Keratinocyte (primary cell): ENCODE measurements at regions not wholly inside any gene's neighbourhood (a gene's known extent, or its start where the extent isn't known, plus 50 kb on each side); places are given as distances from the start of the nearest gene placed in this dataset.

Experiments used
- DNase-seq: peaks from one replicate; pipeline ENCODE4 v3.0.0-alpha.2; 2011; ENCODE audit warnings: low read depth, missing footprints, low spot score
- FAIRE-seq: peaks from 2 replicates; lab custom pipeline; 2011; peaks lifted over from hg19 to GRCh38; lab: Jason Lieb, UNC
- H2AFZ ChIP-seq: 2 replicates; pipeline ENCODE4 v1.6.0; 2012; ENCODE audit warnings: low read length, control low read depth, inconsistent platforms; ENCODE audit not compliant: control insufficient read depth
- H3K27ac ChIP-seq: 2 replicates; pipeline ENCODE4 v1.5.1; 2011; ENCODE audit warnings: low read length; ENCODE audit not compliant: control insufficient read depth, insufficient read depth
- H3K27me3 ChIP-seq: 3 replicates; pipeline ENCODE4 v1.6.0; 2011; ENCODE audit warnings: low read length; ENCODE audit not compliant: control insufficient read depth, insufficient read depth; ENCODE audit errors: extremely low read depth
- H3K36me3 ChIP-seq, 2 experiments: 2 replicates in 1 of 2; 3 replicates in 1 of 2; pipeline ENCODE4 v1.5.1; 2011; ENCODE audit warnings: low read length in 2 of 2, mild to moderate bottlenecking in 1 of 2; ENCODE audit not compliant: control insufficient read depth in 2 of 2, insufficient read depth in 2 of 2; ENCODE audit errors: extremely low read depth in 1 of 2
- H3K4me1 ChIP-seq: 3 replicates; pipeline ENCODE4 v1.5.1; 2011; ENCODE audit warnings: low read length; ENCODE audit not compliant: control insufficient read depth, insufficient read depth; ENCODE audit errors: extremely low read depth
- H3K4me2 ChIP-seq: 3 replicates; pipeline ENCODE4 v1.6.0; 2011; ENCODE audit warnings: low read depth, low read length; ENCODE audit not compliant: control insufficient read depth, insufficient read depth; ENCODE audit errors: extremely low read depth
- H3K4me3 ChIP-seq, 3 experiments: fragments of 200-600 bp in 1 of 3; sonication (generic) in 1 of 3; 2 replicates in 2 of 3; 3 replicates in 1 of 3; pipeline ENCODE4 v1.5.1; 2011 to 2016; ENCODE audit warnings: low read length in 3 of 3, mild to moderate bottlenecking in 3 of 3, control low read depth in 2 of 3, inconsistent platforms in 1 of 3, low read depth in 1 of 3, mixed read lengths in 1 of 3, mixed run types in 1 of 3, moderate library complexity in 1 of 3; ENCODE audit not compliant: control insufficient read depth in 2 of 3, insufficient read depth in 2 of 3; ENCODE audit errors: extremely low read depth in 1 of 3
- H3K79me2 ChIP-seq: 2 replicates; pipeline ENCODE4 v1.6.0; 2012; ENCODE audit warnings: low read length; ENCODE audit not compliant: control insufficient read depth, insufficient read depth
- H3K9ac ChIP-seq: 3 replicates; pipeline ENCODE4 v1.6.0; 2011; ENCODE audit warnings: low read length; ENCODE audit not compliant: control insufficient read depth, insufficient read depth; ENCODE audit errors: extremely low read depth
- H3K9me1 ChIP-seq: 3 replicates; pipeline ENCODE4 v1.6.0; 2011; ENCODE audit warnings: low read length; ENCODE audit not compliant: control insufficient read depth, insufficient read depth; ENCODE audit errors: extremely low read depth
- H3K9me3 ChIP-seq: 2 replicates; pipeline ENCODE4 v1.5.1; 2012; ENCODE audit warnings: low read depth, low read length; ENCODE audit not compliant: control insufficient read depth
- H4K20me1 ChIP-seq: 3 replicates; pipeline ENCODE4 v1.6.0; 2011; ENCODE audit warnings: low read length; ENCODE audit not compliant: control insufficient read depth, insufficient read depth; ENCODE audit errors: extremely low read depth
- CTCF ChIP-seq, 3 experiments: IDR thresholded peaks in 1 of 3; conservative IDR thresholded peaks in 1 of 3; optimal IDR thresholded peaks in 1 of 3; 2 replicates in 2 of 3; 3 replicates in 1 of 3; pipeline versions ENCODE3 to v1.5.1; 2011; ENCODE audit warnings: low read length in 3 of 3, mild to moderate bottlenecking in 3 of 3, moderate library complexity in 2 of 3, control low read depth in 1 of 3, inconsistent platforms in 1 of 3; ENCODE audit not compliant: insufficient read depth in 2 of 3; ENCODE audit errors: extremely low read depth in 1 of 3
- EZH2 ChIP-seq: IDR thresholded peaks from one replicate; pipeline ENCODE4 v1.6.1; 2012; ENCODE audit warnings: inconsistent platforms, mild to moderate bottlenecking, low read length, moderate library complexity
- dilution Hi-C: fragments of 300-500 bp; cut with MboI; formaldehyde crosslinking; loops from one replicate; pipeline ENCODE4 v1.7.0; 2020; ENCODE audit warnings: low sequenced_read_pairs; ENCODE audit not compliant: extremely low pct_ligation_motif_present

GRCh38 chr7:155911471-155912105, 99.3 kb upstream of the SHH start:
- Histone ChIP-seq H3K4me1 (no peaks in the 10 kb centered on the region), H3K4me3 (no peak overlapping the region), H2AFZ (no peak overlapping the region), H3K4me2 (no peak overlapping the region), H3K9ac (no peak overlapping the region), H3K9me3 (peaks cover 2% of the 10 kb centered on the region), H3K36me3 (no peaks in the 10 kb centered on the region), H4K20me1 (no peaks in the 10 kb centered on the region), H3K27me3 (no peaks in the 10 kb centered on the region), H3K27ac (no peak overlapping the region), H3K79me2 (no peaks in the 10 kb centered on the region), H3K9me1 (no peaks in the 10 kb centered on the region)
- FAIRE-seq (no peak), DNase-seq (no peak)
- TF ChIP-seq EZH2 (no peak), CTCF (optimal IDR thresholded peaks at IDR 0.05 in 1 of 3, IDR thresholded peaks at IDR 0.05 in 1 of 3, conservative IDR thresholded peaks at IDR 0.05 in 1 of 3; ENCODE audit: extremely low read depth in 1 of 3, insufficient read depth in 2 of 3, low read length in 3 of 3) (no peak)
- dilution Hi-C loops, result no loop called here

GRCh38 chr7:155908385-155908784, 96.1 kb upstream of the SHH start:
- no peaks in the 10 kb centered on the region for H3K4me1 ChIP-seq
- no peak overlapping the region for H3K4me2 ChIP-seq
- no peaks in the 10 kb centered on the region for H3K9me1 ChIP-seq
- dilution Hi-C loops, result no loop called here
- H3K36me3 ChIP-seq, result no peaks in the 10 kb centered on the region
- H4K20me1 ChIP-seq, result no peaks in the 10 kb centered on the region
- no peak overlapping the region for H3K9ac ChIP-seq
- no peak overlapping the region for H2AFZ ChIP-seq
- DNase-seq, result no peak
- no peak for TF ChIP-seq EZH2
- no peak for TF ChIP-seq CTCF (optimal IDR thresholded peaks at IDR 0.05 in 1 of 3, IDR thresholded peaks at IDR 0.05 in 1 of 3, conservative IDR thresholded peaks at IDR 0.05 in 1 of 3; ENCODE audit: extremely low read depth in 1 of 3, insufficient read depth in 2 of 3, low read length in 3 of 3)
- H3K4me3 ChIP-seq, result no peak overlapping the region
- H3K9me3 ChIP-seq, result peaks cover 2% of the 10 kb centered on the region
- H3K27me3 ChIP-seq, result no peaks in the 10 kb centered on the region
- no peak overlapping the region for H3K27ac ChIP-seq
- H3K79me2 ChIP-seq, result no peaks in the 10 kb centered on the region
- FAIRE-seq, result no peak
